ENCODE measurements at regions not wholly inside any gene's neighbourhood (a gene's known extent, or its start where the extent isn't known, plus 50 kb on each side); places are given as distances from the start of the nearest gene placed in this dataset.
"Not testable (repeated sequence)": the region's sequence is repeated elsewhere in the genome, so short reads cannot be mapped to it uniquely, and the experiment has no call there.

- ChIA-PET CTCF (ENCODE audit: low intra/inter-chr PET ratio) (interaction anchor here (0.7 kb wide), 1 partner anchor 534 kb away, joined by 3 read pairs; no protein-coding TSS in a partner anchor), POLR2A (interaction anchor here (0.6 to 2.1 kb wide), 3 partner anchors 9 to 13 kb away, joined by 4 to 11 read pairs (median 4); no protein-coding TSS in a partner anchor)
- H3K9ac ChIP-seq (ENCODE audit: insufficient read depth in 1 of 2, low read depth in 2 of 2, low read length in 2 of 2); BruUV-seq (replicated peaks); H3K27ac ChIP-seq (ENCODE audit: extremely low read depth, low read depth, low read length); H3K9me3 ChIP-seq (replicated peaks; ENCODE audit: control insufficient read depth, insufficient read depth, low read depth, low read length); H4K20me1 ChIP-seq (replicated peaks; ENCODE audit: control insufficient read depth, insufficient read depth, low read length); H3K36me3 ChIP-seq (ENCODE audit: control insufficient read depth, insufficient read depth, low read length); H3K4me3 ChIP-seq; intact Hi-C loops (cut with micrococcal nuclease); H3K79me2 ChIP-seq (ENCODE audit: control insufficient read depth, insufficient read depth, low read length); H3K9me1 ChIP-seq (ENCODE audit: control insufficient read depth, insufficient read depth, low read length); H3K27me3 ChIP-seq (ENCODE audit: control insufficient read depth in 2 of 2, insufficient read depth in 2 of 2, low read length in 2 of 2): not testable (repeated sequence)
- ATAC-seq (peak; percentile 11; the same call in 1 of the 3 replicates), DNase-seq (ENCODE audit: extremely low read depth in 1 of 4, low spot score in 3 of 4) (peak; percentile 41 to 68 (median 45)), FAIRE-seq (peak; percentile 69)
- WGBS (ENCODE audit: insufficient coverage, low coverage, missing lambda C conversion rate), result 13% methylated on average over 5 of the region's 5 CpGs
- H2AFZ ChIP-seq (ENCODE audit: low read depth, low read length), result peak overlapping the region; percentile 95
- H3K4me2 ChIP-seq (ENCODE audit: insufficient read depth, low read length), result peak overlapping the region; percentile 20; the same call in 1 of the 2 replicates
- in situ Hi-C loops (cut with MboI), result loop anchor here (10.0 kb wide), 1 partner anchor 227 kb away; no protein-coding TSS in a partner anchor
- H3K4me1 ChIP-seq (replicated peaks in 1 of 2; ENCODE audit: control insufficient read depth in 2 of 2, insufficient read depth in 2 of 2, low read length in 2 of 2), result peaks cover 11 to 30% of the 10 kb centered on the region in 2 experiments; a peak in 4 of 5 replicates
- TF ChIP-seq NFE2 (IDR thresholded peaks at IDR 0.05; ENCODE audit: low read depth) (peak; percentile 87), MAZ (CRISPR knock-in tag; conservative IDR thresholded peaks at IDR 0.05 in 1 of 2, IDR thresholded peaks at IDR 0.05 in 1 of 2) (0 out of 4 replicates have a peak, but pooled peaks of 1 of the 2 experiments have one; percentile 22), PTRF (tag; IDR thresholded peaks at IDR 0.05) (peak; percentile 89), ZNF766 (CRISPR knock-in tag; conservative IDR thresholded peaks at IDR 0.05) (0 out of 2 replicates have a peak, but pooled peaks have one; percentile 53), ZNF449 (CRISPR knock-in tag; IDR thresholded peaks at IDR 0.05) (0 out of 2 replicates have a peak, but pooled peaks have one; percentile 61), ZNF311 (CRISPR knock-in tag; IDR thresholded peaks at IDR 0.05) (peak; percentile 93), ZBTB17 (CRISPR knock-in tag; IDR thresholded peaks at IDR 0.05) (peak; percentile 90), OTX1 (CRISPR knock-in tag; IDR thresholded peaks at IDR 0.05) (0 out of 2 replicates have a peak, but pooled peaks have one; percentile 31), ZNF354B (CRISPR knock-in tag; IDR thresholded peaks at IDR 0.05) (peak; percentile 33; the same call in 1 of the 2 replicates), ZNF668 (CRISPR knock-in tag; IDR thresholded peaks at IDR 0.05) (peak; percentile 86; the same call in 1 of the 2 replicates), ZBTB7A (IDR thresholded peaks at IDR 0.05; ENCODE audit: borderline replicate concordance, control insufficient read depth, low read depth, low read length) (peak; percentile 41; the same call in 1 of the 2 replicates), CXXC5 (CRISPR knock-in tag; IDR thresholded peaks at IDR 0.05) (peak; percentile 85), DPF2 (IDR thresholded peaks at IDR 0.05) (peak; percentile 27; the same call in 1 of the 2 replicates), TSHZ1 (CRISPR knock-in tag; IDR thresholded peaks at IDR 0.05) (peak; percentile 75), ZNF586 (CRISPR knock-in tag; conservative IDR thresholded peaks at IDR 0.05) (0 out of 2 replicates have a peak, but pooled peaks have one; percentile 39), ZNF324 (CRISPR knock-in tag; IDR thresholded peaks at IDR 0.05) (peak; percentile 49; the same call in 1 of the 2 replicates), BACH1 (tag; IDR thresholded peaks at IDR 0.05) (peak; percentile 76; the same call in 1 of the 2 replicates)
Measured at GRCh38 chr7:38331853-38332595, 58.6 kb upstream of the TARP start.
